ENCODE measurements at regions not wholly inside any gene's neighbourhood (a gene's known extent, or its start where the extent isn't known, plus 50 kb on each side); places are given as distances from the start of the nearest gene placed in this dataset.

- TF ChIP-seq, protein P1, sequence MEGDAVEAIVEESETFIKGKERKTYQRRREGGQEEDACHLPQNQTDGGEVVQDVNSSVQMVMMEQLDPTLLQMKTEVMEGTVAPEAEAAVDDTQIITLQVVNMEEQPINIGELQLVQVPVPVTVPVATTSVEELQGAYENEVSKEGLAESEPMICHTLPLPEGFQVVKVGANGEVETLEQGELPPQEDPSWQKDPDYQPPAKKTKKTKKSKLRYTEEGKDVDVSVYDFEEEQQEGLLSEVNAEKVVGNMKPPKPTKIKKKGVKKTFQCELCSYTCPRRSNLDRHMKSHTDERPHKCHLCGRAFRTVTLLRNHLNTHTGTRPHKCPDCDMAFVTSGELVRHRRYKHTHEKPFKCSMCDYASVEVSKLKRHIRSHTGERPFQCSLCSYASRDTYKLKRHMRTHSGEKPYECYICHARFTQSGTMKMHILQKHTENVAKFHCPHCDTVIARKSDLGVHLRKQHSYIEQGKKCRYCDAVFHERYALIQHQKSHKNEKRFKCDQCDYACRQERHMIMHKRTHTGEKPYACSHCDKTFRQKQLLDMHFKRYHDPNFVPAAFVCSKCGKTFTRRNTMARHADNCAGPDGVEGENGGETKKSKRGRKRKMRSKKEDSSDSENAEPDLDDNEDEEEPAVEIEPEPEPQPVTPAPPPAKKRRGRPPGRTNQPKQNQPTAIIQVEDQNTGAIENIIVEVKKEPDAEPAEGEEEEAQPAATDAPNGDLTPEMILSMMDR (IDR thresholded peaks at IDR 0.05) = no peak
- no peak for TF ChIP-seq POLR2AphosphoS5 (IDR thresholded peaks at IDR 0.05)
- TF ChIP-seq POLR2A (IDR thresholded peaks at IDR 0.05) = no peak
- no peak for TF ChIP-seq EP300 (IDR thresholded peaks at IDR 0.05; ENCODE audit: low read depth)
These were observed 181.3 kb upstream of the BCOR start for GRCh38 chrX:40279091-40279430.

All from transverse colon (tissue), 4 donors.